OCI-LY1 (cell line): ENCODE measurements at regions not wholly inside any gene's neighbourhood (a gene's known extent, or its start where the extent isn't known, plus 50 kb on each side); places are given as distances from the start of the nearest gene placed in this dataset.

Source experiments
- H2AFZ ChIP-seq: fragments of 200-600 bp; sonication (generic), shearing (Covaris generic); 2 replicates; pipeline ENCODE4 v1.6.0; 2014; ENCODE audit warnings: antibody characterized with exemption, mild to moderate bottlenecking, low read length
- H3F3A ChIP-seq: fragments of 200-600 bp; sonication (generic), shearing (Covaris generic); 2 replicates; pipeline ENCODE4 v1.6.0; 2014; ENCODE audit warnings: mild to moderate bottlenecking, antibody characterized with exemption, low read length, moderate library complexity; ENCODE audit not compliant: insufficient read depth
- H3K27ac ChIP-seq: fragments of 200-600 bp; sonication (generic); 2 replicates; pipeline ENCODE4 v1.5.1; 2014; ENCODE audit warnings: low read length, mixed run types, mild to moderate bottlenecking, low read depth; ENCODE audit not compliant: poor library complexity, severe bottlenecking
- H3K27me3 ChIP-seq: fragments of 200-600 bp; sonication (generic); 2 replicates; pipeline ENCODE4 v1.6.0; 2014; ENCODE audit warnings: antibody characterized with exemption, mild to moderate bottlenecking, low read length, moderate library complexity; ENCODE audit not compliant: insufficient read depth
- H3K36me3 ChIP-seq: fragments of 200-600 bp; sonication (generic); 2 replicates; pipeline ENCODE4 v1.6.1; 2014; ENCODE audit warnings: mild to moderate bottlenecking, antibody characterized with exemption, low read length, moderate library complexity, mixed read lengths; ENCODE audit not compliant: insufficient read depth
- H3K4me1 ChIP-seq: fragments of 200-600 bp; sonication (generic); 2 replicates; pipeline ENCODE4 v1.5.1; 2014; ENCODE audit warnings: mild to moderate bottlenecking, low read length, moderate library complexity; ENCODE audit not compliant: insufficient read depth, severe bottlenecking
- H3K4me2 ChIP-seq: fragments of 200-600 bp; sonication (generic), shearing (Covaris generic); 2 replicates; pipeline ENCODE4 v1.6.1; 2014; ENCODE audit warnings: low read length
- H3K4me3 ChIP-seq: fragments of 200-600 bp; sonication (generic); 2 replicates; pipeline ENCODE4 v1.5.1; 2014; ENCODE audit warnings: low read length, low read depth, mild to moderate bottlenecking, mixed read lengths; ENCODE audit not compliant: poor library complexity, severe bottlenecking
- H3K79me2 ChIP-seq: fragments of 200-600 bp; shearing (Covaris generic); 2 replicates; pipeline ENCODE4 v1.6.1; 2016; ENCODE audit warnings: mixed run types, low read length, mixed read lengths; ENCODE audit not compliant: insufficient read depth
- H3K9ac ChIP-seq: fragments of 200-600 bp; sonication (generic), shearing (Covaris generic); 2 replicates; pipeline ENCODE4 v1.6.1; 2014; ENCODE audit warnings: mild to moderate bottlenecking, low read length, mixed read lengths
- H3K9me2 ChIP-seq: fragments of 200-600 bp; sonication (generic), shearing (Covaris generic); 2 replicates; pipeline ENCODE4 v1.6.1; 2014; ENCODE audit warnings: low read depth, mild to moderate bottlenecking, low read length, mixed read lengths
- H3K9me3 ChIP-seq: fragments of 200-600 bp; shearing (Covaris generic); 2 replicates; pipeline ENCODE4 v1.6.1; 2014; ENCODE audit warnings: low read length, mixed read lengths
- H4K20me1 ChIP-seq: fragments of 200-600 bp; sonication (generic), shearing (Covaris generic); 2 replicates; pipeline ENCODE4 v1.6.0; 2016; ENCODE audit warnings: mild to moderate bottlenecking, low read length; ENCODE audit not compliant: insufficient read depth
- CTCF ChIP-seq: fragments of 200-600 bp; sonication (generic), shearing (Covaris generic); IDR thresholded peaks from 2 replicates; pipeline ENCODE4 v1.5.1; 2017; ENCODE audit warnings: mild to moderate bottlenecking, antibody characterized with exemption, low read length, moderate library complexity, mixed read lengths
- EZH2 ChIP-seq: fragments of 200-600 bp; sonication (generic), shearing (Covaris generic); IDR thresholded peaks from 2 replicates; pipeline ENCODE4 v1.8.0; 2017; ENCODE audit warnings: borderline replicate concordance, mixed run types, mild to moderate bottlenecking, antibody characterized with exemption, low read length, moderate library complexity, mixed read lengths

GRCh38 chr3:193086681-193087080 lies 154.3 kb upstream of the PLAAT1 start:
- no peak overlapping the region for H3K9ac ChIP-seq
- H3F3A ChIP-seq = no peaks in the 10 kb centered on the region
- no peaks in the 10 kb centered on the region for H3K27me3 ChIP-seq
- H3K4me3 ChIP-seq = no peak overlapping the region
- no peak overlapping the region for H3K27ac ChIP-seq
- H3K79me2 ChIP-seq = no peaks in the 10 kb centered on the region
- no peak overlapping the region for H3K4me2 ChIP-seq
- TF ChIP-seq CTCF (no peak), EZH2 (no peak)
- H4K20me1 ChIP-seq = no peaks in the 10 kb centered on the region
- H2AFZ ChIP-seq = no peak overlapping the region
- no peaks in the 10 kb centered on the region for H3K9me2 ChIP-seq
- no peaks in the 10 kb centered on the region for H3K36me3 ChIP-seq
- H3K9me3 ChIP-seq = no peaks in the 10 kb centered on the region
- H3K4me1 ChIP-seq = no peaks in the 10 kb centered on the region

- Histone ChIP-seq H3K79me2 (no peaks in the 10 kb centered on the region), H2AFZ (no peak overlapping the region), H3K9ac (no peak overlapping the region), H3F3A (no peaks in the 10 kb centered on the region), H4K20me1 (no peaks in the 10 kb centered on the region), H3K36me3 (no peaks in the 10 kb centered on the region), H3K27ac (no peak overlapping the region), H3K9me3 (no peaks in the 10 kb centered on the region), H3K4me3 (no peak overlapping the region), H3K4me2 (no peak overlapping the region), H3K27me3 (no peaks in the 10 kb centered on the region), H3K9me2 (no peaks in the 10 kb centered on the region), H3K4me1 (no peaks in the 10 kb centered on the region)
- no peak for TF ChIP-seq CTCF
- no peak for TF ChIP-seq EZH2
Measured at GRCh38 chr3:193087336-193087735, 153.7 kb upstream of the PLAAT1 start.

GRCh38 chr3:193095366-193095765 lies 145.7 kb upstream of the PLAAT1 start:
- Histone ChIP-seq H2AFZ (no peak overlapping the region), H4K20me1 (no peaks in the 10 kb centered on the region), H3K9me2 (no peaks in the 10 kb centered on the region), H3K27ac (no peak overlapping the region), H3K4me3 (no peak overlapping the region), H3K9me3 (no peaks in the 10 kb centered on the region), H3F3A (no peaks in the 10 kb centered on the region), H3K36me3 (no peaks in the 10 kb centered on the region), H3K9ac (no peak overlapping the region), H3K4me1 (no peaks in the 10 kb centered on the region), H3K27me3 (no peaks in the 10 kb centered on the region), H3K79me2 (no peaks in the 10 kb centered on the region), H3K4me2 (no peak overlapping the region)
- TF ChIP-seq EZH2 = no peak
- no peak for TF ChIP-seq CTCF
